AG09309 (cell line): ENCODE measurements at regions not wholly inside any gene's neighbourhood (a gene's known extent, or its start where the extent isn't known, plus 50 kb on each side); places are given as distances from the start of the nearest gene placed in this dataset.

Experiments used
- DNase-seq: peaks from one replicate; pipeline ENCODE4 v3.0.0-alpha.2; 2010; ENCODE audit warnings: low read depth
- H3K4me3 ChIP-seq: 2 replicates; pipeline ENCODE4 v1.5.1; 2011; ENCODE audit warnings: mild to moderate bottlenecking, low read depth, low read length, moderate library complexity; ENCODE audit not compliant: control insufficient read depth
- CTCF ChIP-seq: IDR thresholded peaks from 2 replicates; pipeline ENCODE4 v1.5.1; 2011; ENCODE audit warnings: mild to moderate bottlenecking, low read depth, low read length, inconsistent platforms; ENCODE audit not compliant: insufficient read depth, control insufficient read depth; ENCODE audit errors: missing control alignments

- H3K4me3 ChIP-seq = no peak overlapping the region
- no peak for DNase-seq
- no peak for TF ChIP-seq CTCF
Observed at GRCh38 chr1:60911966-60912697, 170.2 kb upstream of the NFIA start.

- no peak for TF ChIP-seq CTCF
- no peak overlapping the region for H3K4me3 ChIP-seq
- no peak for DNase-seq
Observed at GRCh38 chr1:60908159-60908558, 174.2 kb upstream of the NFIA start.

GRCh38 chr1:60906526-60906925 is 175.8 kb upstream of the NFIA start:
- TF ChIP-seq CTCF = no peak
- no peak overlapping the region for H3K4me3 ChIP-seq
- DNase-seq = no peak

GRCh38 chr1:60906039-60906438 is 176.3 kb upstream of the NFIA start:
- TF ChIP-seq CTCF = no peak
- H3K4me3 ChIP-seq = no peak overlapping the region
- no peak for DNase-seq

- no peak overlapping the region for H3K4me3 ChIP-seq
Observed at GRCh38 chr1:60904099-60904851, 178.1 kb upstream of the NFIA start.

GRCh38 chr1:60903591-60903990 is 178.8 kb upstream of the NFIA start:
- no peak for TF ChIP-seq CTCF
- DNase-seq = no peak
- H3K4me3 ChIP-seq = no peak overlapping the region

More at GRCh38 chr1:60904099-60904851, 178.1 kb upstream of the NFIA start:
- no peak for TF ChIP-seq CTCF
- no peak for DNase-seq
